IMR-90 (cell line): ENCODE measurements at regions not wholly inside any gene's neighbourhood (a gene's known extent, or its start where the extent isn't known, plus 50 kb on each side); places are given as distances from the start of the nearest gene placed in this dataset.
"Not testable (repeated sequence)": the region's sequence is repeated elsewhere in the genome, so short reads cannot be mapped to it uniquely, and the experiment has no call there.

Source experiments
- ATAC-seq: fragments of 200-7000 bp; cut with Tn5 transposase; 2 replicates; pipeline ENCODE4 v1.9.1; 2020; ENCODE audit warnings: low read depth, mild to moderate bottlenecking, moderate library complexity
- BruUV-seq: library from RNA; stranded (reverse); fragments of 400-500 nt; replicated peaks from 2 replicates; lab custom pipeline; 2021; lab: Mats Ljungman, UMichigan
- CTCF ChIA-PET: fragments of 300-600 bp; formaldehyde crosslinking; extraction: SDS; loops from one replicate; lab custom pipeline; 2021; ENCODE audit warnings: antibody characterized with exemption; lab: Yijun Ruan, JAX
- POLR2A ChIA-PET: fragments of 300-600 bp; sonication (Branson Sonifier 250); formaldehyde crosslinking; loops from one replicate; lab custom pipeline; 2022; ENCODE audit warnings: antibody characterized with exemption; ENCODE audit not compliant: unreplicated experiment; lab: Charles Lee
- DNase-seq: peaks from one replicate; pipeline ENCODE4 v3.0.0; 2013
- H2AFZ ChIP-seq: replicated peaks from 2 replicates; pipeline ENCODE3; 2013; ENCODE audit warnings: low read length, mild to moderate bottlenecking; ENCODE audit not compliant: poor library complexity
- H2AK5ac ChIP-seq: 2 replicates; pipeline ENCODE4 v1.6.1; 2013; ENCODE audit warnings: low read depth, low read length, inconsistent platforms
- H2AK9ac ChIP-seq: replicated peaks from 2 replicates; pipeline ENCODE3; 2013; ENCODE audit warnings: mild to moderate bottlenecking, low read depth, low read length, moderate library complexity; ENCODE audit not compliant: poor library complexity
- H2BK120ac ChIP-seq: 2 replicates; pipeline ENCODE4 v1.6.1; 2013; ENCODE audit warnings: low read depth, low read length, inconsistent platforms
- H2BK15ac ChIP-seq: 3 replicates; pipeline ENCODE4 v1.6.1; 2013; ENCODE audit warnings: low read depth, low read length, inconsistent platforms
- H2BK20ac ChIP-seq: 2 replicates; pipeline ENCODE4 v1.6.1; 2013; ENCODE audit warnings: low read depth, mild to moderate bottlenecking, inconsistent platforms, low read length, moderate library complexity
- H2BK5ac ChIP-seq: 2 replicates; pipeline ENCODE4 v1.6.1; 2013; ENCODE audit warnings: mild to moderate bottlenecking, low read depth, low read length, inconsistent platforms; ENCODE audit not compliant: poor library complexity, severe bottlenecking
- H3K14ac ChIP-seq: replicated peaks from 2 replicates; pipeline ENCODE4 v1.6.1; 2013; ENCODE audit warnings: low read depth, low read length, inconsistent platforms
- H3K18ac ChIP-seq: 2 replicates; pipeline ENCODE4 v1.6.1; 2013; ENCODE audit warnings: low read depth, low read length, control low read depth
- H3K23ac ChIP-seq: 2 replicates; pipeline ENCODE4 v1.6.1; 2013; ENCODE audit warnings: low read depth, low read length, inconsistent platforms
- H3K27ac ChIP-seq: 2 replicates; pipeline ENCODE4 v1.5.1; 2013; ENCODE audit warnings: mild to moderate bottlenecking, control low read depth, low read length; ENCODE audit not compliant: insufficient read depth
- H3K27me3 ChIP-seq: 2 replicates; pipeline ENCODE4 v1.6.1; 2013; ENCODE audit warnings: low read length; ENCODE audit not compliant: control insufficient read depth, insufficient read depth
- H3K36me3 ChIP-seq: 2 replicates; pipeline ENCODE4 v1.6.1; 2013; ENCODE audit warnings: low read length, mixed read lengths; ENCODE audit not compliant: control insufficient read depth, insufficient read depth
- H3K4ac ChIP-seq: 2 replicates; pipeline ENCODE4 v1.6.1; 2013; ENCODE audit warnings: low read depth, low read length, inconsistent platforms
- H3K4me1 ChIP-seq: 2 replicates; pipeline ENCODE4 v1.6.1; 2013; ENCODE audit warnings: low read length, mixed read lengths; ENCODE audit not compliant: control insufficient read depth, insufficient read depth
- H3K4me2 ChIP-seq: 2 replicates; pipeline ENCODE4 v1.6.1; 2013; ENCODE audit warnings: low read depth, mild to moderate bottlenecking, control low read depth, low read length, moderate library complexity
- H3K4me3 ChIP-seq: 2 replicates; pipeline ENCODE4 v1.5.1; 2013; ENCODE audit warnings: low read depth, mild to moderate bottlenecking, control low read depth, low read length, moderate library complexity; ENCODE audit not compliant: insufficient read depth
- H3K56ac ChIP-seq: 2 replicates; pipeline ENCODE4 v1.6.1; 2013; ENCODE audit warnings: low read length, inconsistent platforms; ENCODE audit not compliant: insufficient read depth; ENCODE audit errors: extremely low read depth
- H3K79me1 ChIP-seq, 2 experiments: 2 replicates each; pipeline ENCODE4 v1.6.1; 2013; ENCODE audit warnings: low read length in 2 of 2, inconsistent platforms in 1 of 2, low read depth in 1 of 2
- H3K9ac ChIP-seq: 2 replicates; pipeline ENCODE4 v1.6.1; 2013; ENCODE audit warnings: low read depth, low read length, control low read depth
- H3K9me1 ChIP-seq: 2 replicates; pipeline ENCODE4 v1.6.1; 2013; ENCODE audit warnings: low read length, inconsistent platforms; ENCODE audit not compliant: insufficient read depth
- H3K9me3 ChIP-seq: 2 replicates; pipeline ENCODE4 v1.6.1; 2013; ENCODE audit warnings: low read length; ENCODE audit not compliant: control insufficient read depth, insufficient read depth
- H4K20me1 ChIP-seq: 2 replicates; pipeline ENCODE4 v1.6.1; 2013; ENCODE audit warnings: low read length, inconsistent platforms; ENCODE audit not compliant: insufficient read depth
- H4K5ac ChIP-seq: 2 replicates; pipeline ENCODE4 v1.6.1; 2013; ENCODE audit warnings: mild to moderate bottlenecking, low read depth, low read length, control low read depth
- H4K8ac ChIP-seq, 2 experiments: 2 replicates each; pipeline ENCODE4 v1.6.1; 2013; ENCODE audit warnings: low read depth in 2 of 2, low read length in 2 of 2, control low read depth in 1 of 2, inconsistent platforms in 1 of 2
- H4K91ac ChIP-seq: 2 replicates; pipeline ENCODE4 v1.6.1; 2013; ENCODE audit warnings: low read depth, low read length, inconsistent platforms; ENCODE audit not compliant: insufficient read depth
- WGBS, 2 experiments: methylation state at CpG; one replicate each; pipeline versions ENCODE4 v1.1.5 to v1.1.7; 2013; ENCODE audit warnings: missing lambda C conversion rate in 2 of 2; ENCODE audit not compliant: insufficient read length in 1 of 2; ENCODE audit errors: extremely low coverage in 2 of 2; 5-methylcytosine and 5-hydroxymethylcytosine counted together
- dilution Hi-C: fragments of 300-500 bp; cut with HindIII; formaldehyde crosslinking; loops from one replicate; pipeline ENCODE4 v1.14.3; 2018; ENCODE audit warnings: low sequenced_read_pairs; ENCODE audit not compliant: unreplicated experiment
- in situ Hi-C: fragments of 300-500 bp; cut with MboI; formaldehyde crosslinking; loops from 3 replicates; pipeline ENCODE4 v1.14.3; 2019; ENCODE audit warnings: low sequenced_read_pairs, inconsistent platforms, mixed read lengths
- intact Hi-C: fragments of 100-400 bp; cut with micrococcal nuclease; formaldehyde crosslinking; loops from 2 replicates; pipeline ENCODE4 v1.10.0; 2022

DNA sequence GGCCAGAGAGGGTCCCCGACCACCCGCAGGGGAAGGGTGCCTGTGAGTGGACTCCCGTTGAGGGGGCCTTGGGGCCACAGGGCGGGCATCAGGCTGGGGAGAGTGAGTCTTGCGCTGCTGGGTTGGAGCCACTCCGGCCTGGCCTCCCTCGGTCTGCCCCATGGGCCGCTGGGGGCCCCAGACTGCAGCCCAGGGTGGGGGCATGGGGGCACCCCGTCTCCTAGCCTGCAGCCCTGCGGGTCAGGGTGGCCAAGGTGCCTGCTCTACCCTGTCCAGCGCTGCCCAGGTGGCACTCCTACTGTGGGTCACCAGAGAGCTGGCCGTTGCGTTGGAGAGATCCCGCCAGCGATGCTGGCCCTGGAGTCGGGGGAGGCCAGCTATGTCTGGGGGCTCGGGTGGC, 186.8 kb downstream of the TMEM121 start:
- H2BK5ac ChIP-seq, H3K4me1 ChIP-seq, H3K27me3 ChIP-seq, H3K4me2 ChIP-seq, H3K4me3 ChIP-seq, H4K8ac ChIP-seq, in situ Hi-C loops, H2BK120ac ChIP-seq, H2AK5ac ChIP-seq, H3K56ac ChIP-seq, H2BK15ac ChIP-seq, H2AK9ac ChIP-seq, H3K36me3 ChIP-seq, H3K4ac ChIP-seq, H3K27ac ChIP-seq, H3K14ac ChIP-seq, H3K18ac ChIP-seq, H3K9me1 ChIP-seq, H4K20me1 ChIP-seq, dilution Hi-C loops, H2AFZ ChIP-seq, H2BK20ac ChIP-seq, H3K23ac ChIP-seq, H4K5ac ChIP-seq, ATAC-seq, BruUV-seq, POLR2A ChIA-PET, CTCF ChIA-PET, H4K91ac ChIP-seq, H3K79me1 ChIP-seq, H3K9ac ChIP-seq, intact Hi-C loops, DNase-seq: not testable (repeated sequence)
- H3K9me3 ChIP-seq = peaks cover 20% of the 10 kb centered on the region
- 82% methylated on average over 2 of the region's 17 CpGs; no CpG with 5 or more reads in 1 of the 2 experiments for WGBS, 2 experiments

DNA sequence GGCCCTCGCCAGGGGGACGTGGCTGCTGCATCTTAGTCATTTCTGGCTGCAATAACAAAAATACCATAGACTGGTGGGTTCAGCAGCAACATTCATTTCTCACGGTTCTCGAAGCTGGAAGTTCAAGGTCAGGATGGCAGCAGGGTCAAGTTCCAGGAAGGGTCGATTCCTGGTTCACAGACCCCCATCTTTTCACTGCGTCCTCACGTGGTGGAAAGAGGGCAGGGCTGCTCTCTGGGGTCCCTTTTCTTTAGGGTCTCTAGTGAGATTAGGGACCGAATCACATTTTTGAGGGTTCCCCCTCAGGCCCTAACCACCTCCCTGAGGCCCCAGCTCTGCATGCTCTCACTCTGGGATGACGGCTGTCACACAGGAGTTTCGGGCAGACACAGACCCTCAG, 187.5 kb downstream of the TMEM121 start:
- H2BK120ac ChIP-seq, H3K14ac ChIP-seq, intact Hi-C loops, H2BK5ac ChIP-seq, POLR2A ChIA-PET, H3K27ac ChIP-seq, BruUV-seq, H3K79me1 ChIP-seq, H2BK15ac ChIP-seq, H3K4me2 ChIP-seq, H3K18ac ChIP-seq, H3K56ac ChIP-seq, H4K5ac ChIP-seq, dilution Hi-C loops, H2AFZ ChIP-seq, ATAC-seq, H2AK9ac ChIP-seq, H3K23ac ChIP-seq, H4K91ac ChIP-seq, H4K8ac ChIP-seq, CTCF ChIA-PET, H3K36me3 ChIP-seq, H3K27me3 ChIP-seq, H3K4me1 ChIP-seq, H4K20me1 ChIP-seq, DNase-seq, H3K4ac ChIP-seq, in situ Hi-C loops, H3K9me1 ChIP-seq, H3K9ac ChIP-seq, H3K4me3 ChIP-seq, H2AK5ac ChIP-seq, H2BK20ac ChIP-seq: not testable (repeated sequence)
- peaks cover 15% of the 10 kb centered on the region for H3K9me3 ChIP-seq
- no CpG with 5 or more reads among the region's 10 CpGs for WGBS, 2 experiments
